ENCODE measurements at regions not wholly inside any gene's neighbourhood (a gene's known extent, or its start where the extent isn't known, plus 50 kb on each side); places are given as distances from the start of the nearest gene placed in this dataset.

DNA sequence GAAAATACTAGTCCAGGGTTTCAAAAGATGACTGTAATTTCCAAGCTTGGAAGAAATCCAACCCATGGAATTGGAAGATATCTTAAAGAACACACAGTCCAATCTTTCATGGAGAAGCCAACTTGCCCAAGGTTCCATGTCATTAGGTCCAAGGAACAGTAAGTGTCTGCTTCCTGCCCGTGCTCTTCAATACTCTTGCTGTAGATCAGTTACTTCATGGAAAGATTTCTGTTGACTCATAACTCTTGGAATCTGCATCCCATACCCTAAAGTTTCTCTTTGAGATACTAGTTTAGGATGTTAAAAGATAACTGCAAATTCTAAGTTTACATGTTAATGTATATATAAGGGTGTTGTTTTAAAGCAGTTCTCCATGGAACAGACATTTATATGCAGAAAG lies 127.9 kb upstream of the SLC13A1 start:
- ATAC-seq (no peak), FAIRE-seq (no peak), DNase-seq (ENCODE audit: low read depth, low spot score) (no peak)
- ChIA-PET POLR2A (interaction anchor here (0.7 kb wide), 1 partner anchor 232 kb away, joined by 3 read pairs; no protein-coding TSS in a partner anchor), RAD21 (ENCODE audit: unreplicated experiment) (no interaction called here), SMC1A (ENCODE audit: uncharacterized antibody, unreplicated experiment) (interaction anchor here (1.2 kb wide), 1 partner anchor 9 kb away, joined by 3 read pairs; no protein-coding TSS in a partner anchor), CTCF (interaction anchor here (1.5 kb wide), 1 partner anchor 39 kb away, joined by 6 read pairs; no protein-coding TSS in a partner anchor)
- in situ Hi-C loops (cut with MboI), result no loop called here
- no peak overlapping the region for H3K9ac ChIP-seq (ENCODE audit: control insufficient read depth, insufficient read depth, low read length)
- no peaks in the 10 kb centered on the region for H4K20me1 ChIP-seq (ENCODE audit: control insufficient read depth, insufficient read depth)
- H3K36me3 ChIP-seq (ENCODE audit: control insufficient read depth in 2 of 2, insufficient read depth in 2 of 2, low read length in 1 of 2), result no peaks in the 10 kb centered on the region
- 0% methylated on average over 1 of the region's 1 CpG for WGBS (ENCODE audit: insufficient coverage, insufficient replicate concordance, low lambda C conversion rate, missing lambda C conversion rate)
- TF ChIP-seq, protein P1, sequence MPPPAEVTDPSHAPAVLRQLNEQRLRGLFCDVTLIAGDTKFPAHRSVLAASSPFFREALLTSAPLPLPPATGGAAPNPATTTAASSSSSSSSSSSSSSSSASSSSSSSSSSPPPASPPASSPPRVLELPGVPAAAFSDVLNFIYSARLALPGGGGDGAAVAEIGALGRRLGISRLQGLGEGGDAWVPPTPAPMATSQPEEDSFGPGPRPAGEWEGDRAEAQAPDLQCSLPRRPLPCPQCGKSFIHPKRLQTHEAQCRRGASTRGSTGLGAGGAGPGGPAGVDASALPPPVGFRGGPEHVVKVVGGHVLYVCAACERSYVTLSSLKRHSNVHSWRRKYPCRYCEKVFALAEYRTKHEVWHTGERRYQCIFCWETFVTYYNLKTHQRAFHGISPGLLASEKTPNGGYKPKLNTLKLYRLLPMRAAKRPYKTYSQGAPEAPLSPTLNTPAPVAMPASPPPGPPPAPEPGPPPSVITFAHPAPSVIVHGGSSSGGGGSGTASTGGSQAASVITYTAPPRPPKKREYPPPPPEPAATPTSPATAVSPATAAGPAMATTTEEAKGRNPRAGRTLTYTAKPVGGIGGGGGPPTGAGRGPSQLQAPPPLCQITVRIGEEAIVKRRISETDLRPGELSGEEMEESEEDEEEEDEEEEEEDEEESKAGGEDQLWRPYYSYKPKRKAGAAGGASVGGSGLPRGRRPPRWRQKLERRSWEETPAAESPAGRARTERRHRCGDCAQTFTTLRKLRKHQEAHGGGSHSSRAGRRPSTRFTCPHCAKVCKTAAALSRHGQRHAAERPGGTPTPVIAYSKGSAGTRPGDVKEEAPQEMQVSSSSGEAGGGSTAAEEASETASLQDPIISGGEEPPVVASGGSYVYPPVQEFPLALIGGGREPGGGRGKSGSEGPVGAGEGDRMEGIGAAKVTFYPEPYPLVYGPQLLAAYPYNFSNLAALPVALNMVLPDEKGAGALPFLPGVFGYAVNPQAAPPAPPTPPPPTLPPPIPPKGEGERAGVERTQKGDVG (CRISPR knock-in tag; IDR thresholded peaks at IDR 0.05), result no peak
- TF ChIP-seq, protein P2, sequence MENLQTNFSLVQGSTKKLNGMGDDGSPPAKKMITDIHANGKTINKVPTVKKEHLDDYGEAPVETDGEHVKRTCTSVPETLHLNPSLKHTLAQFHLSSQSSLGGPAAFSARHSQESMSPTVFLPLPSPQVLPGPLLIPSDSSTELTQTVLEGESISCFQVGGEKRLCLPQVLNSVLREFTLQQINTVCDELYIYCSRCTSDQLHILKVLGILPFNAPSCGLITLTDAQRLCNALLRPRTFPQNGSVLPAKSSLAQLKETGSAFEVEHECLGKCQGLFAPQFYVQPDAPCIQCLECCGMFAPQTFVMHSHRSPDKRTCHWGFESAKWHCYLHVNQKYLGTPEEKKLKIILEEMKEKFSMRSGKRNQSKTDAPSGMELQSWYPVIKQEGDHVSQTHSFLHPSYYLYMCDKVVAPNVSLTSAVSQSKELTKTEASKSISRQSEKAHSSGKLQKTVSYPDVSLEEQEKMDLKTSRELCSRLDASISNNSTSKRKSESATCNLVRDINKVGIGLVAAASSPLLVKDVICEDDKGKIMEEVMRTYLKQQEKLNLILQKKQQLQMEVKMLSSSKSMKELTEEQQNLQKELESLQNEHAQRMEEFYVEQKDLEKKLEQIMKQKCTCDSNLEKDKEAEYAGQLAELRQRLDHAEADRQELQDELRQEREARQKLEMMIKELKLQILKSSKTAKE (IDR thresholded peaks at IDR 0.05; ENCODE audit: low read depth, poor library complexity, severe bottlenecking), result no peak
- TF ChIP-seq HDAC6 (IDR thresholded peaks at IDR 0.05; ENCODE audit: unreplicated experiment), result no peak
- TF ChIP-seq SUZ12 (IDR thresholded peaks at IDR 0.05; ENCODE audit: unreplicated experiment), result no peak
- no peak for TF ChIP-seq ELK1 (IDR thresholded peaks at IDR 0.05; ENCODE audit: low read depth, low read length)
- TF ChIP-seq NR2F1 (conservative IDR thresholded peaks at IDR 0.05), result no peak
- TF ChIP-seq NBN (IDR thresholded peaks at IDR 0.05), result no peak
- no peak for TF ChIP-seq JUND (IDR thresholded peaks at IDR 0.05; ENCODE audit: low read depth, low read length)
- TF ChIP-seq, protein P3, sequence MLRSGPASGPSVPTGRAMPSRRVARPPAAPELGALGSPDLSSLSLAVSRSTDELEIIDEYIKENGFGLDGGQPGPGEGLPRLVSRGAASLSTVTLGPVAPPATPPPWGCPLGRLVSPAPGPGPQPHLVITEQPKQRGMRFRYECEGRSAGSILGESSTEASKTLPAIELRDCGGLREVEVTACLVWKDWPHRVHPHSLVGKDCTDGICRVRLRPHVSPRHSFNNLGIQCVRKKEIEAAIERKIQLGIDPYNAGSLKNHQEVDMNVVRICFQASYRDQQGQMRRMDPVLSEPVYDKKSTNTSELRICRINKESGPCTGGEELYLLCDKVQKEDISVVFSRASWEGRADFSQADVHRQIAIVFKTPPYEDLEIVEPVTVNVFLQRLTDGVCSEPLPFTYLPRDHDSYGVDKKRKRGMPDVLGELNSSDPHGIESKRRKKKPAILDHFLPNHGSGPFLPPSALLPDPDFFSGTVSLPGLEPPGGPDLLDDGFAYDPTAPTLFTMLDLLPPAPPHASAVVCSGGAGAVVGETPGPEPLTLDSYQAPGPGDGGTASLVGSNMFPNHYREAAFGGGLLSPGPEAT (IDR thresholded peaks at IDR 0.05; ENCODE audit: low read depth), result no peak
- no peak for TF ChIP-seq GATAD2B (conservative IDR thresholded peaks at IDR 0.05; ENCODE audit: low read depth)
- TF ChIP-seq, protein P4, sequence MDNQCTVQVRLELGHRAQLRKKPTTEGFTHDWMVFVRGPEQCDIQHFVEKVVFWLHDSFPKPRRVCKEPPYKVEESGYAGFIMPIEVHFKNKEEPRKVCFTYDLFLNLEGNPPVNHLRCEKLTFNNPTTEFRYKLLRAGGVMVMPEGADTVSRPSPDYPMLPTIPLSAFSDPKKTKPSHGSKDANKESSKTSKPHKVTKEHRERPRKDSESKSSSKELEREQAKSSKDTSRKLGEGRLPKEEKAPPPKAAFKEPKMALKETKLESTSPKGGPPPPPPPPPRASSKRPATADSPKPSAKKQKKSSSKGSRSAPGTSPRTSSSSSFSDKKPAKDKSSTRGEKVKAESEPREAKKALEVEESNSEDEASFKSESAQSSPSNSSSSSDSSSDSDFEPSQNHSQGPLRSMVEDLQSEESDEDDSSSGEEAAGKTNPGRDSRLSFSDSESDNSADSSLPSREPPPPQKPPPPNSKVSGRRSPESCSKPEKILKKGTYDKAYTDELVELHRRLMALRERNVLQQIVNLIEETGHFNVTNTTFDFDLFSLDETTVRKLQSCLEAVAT (IDR thresholded peaks at IDR 0.05), result no peak
- no peak for TF ChIP-seq SMAD5 (IDR thresholded peaks at IDR 0.05; ENCODE audit: low read depth)
- H3K79me2 ChIP-seq (ENCODE audit: control insufficient read depth, insufficient read depth, low read length), result no peaks in the 10 kb centered on the region
- no peaks in the 10 kb centered on the region for H3K9me3 ChIP-seq (replicated peaks; ENCODE audit: control insufficient read depth, insufficient read depth, low read length)
- H3K4me1 ChIP-seq (ENCODE audit: control insufficient read depth, insufficient read depth, low read length), result no peaks in the 10 kb centered on the region
- no peak overlapping the region for H3K4me3 ChIP-seq
- H3K27me3 ChIP-seq (replicated peaks in 1 of 2; ENCODE audit: control insufficient read depth in 2 of 2, insufficient read depth in 2 of 2, low read length in 1 of 2), result no peaks in the 10 kb centered on the region
- H3K4me2 ChIP-seq (ENCODE audit: control insufficient read depth, insufficient read depth), result no peak overlapping the region
- no peak overlapping the region for H2AFZ ChIP-seq (ENCODE audit: control insufficient read depth, low read depth, low read length)
- intact Hi-C loops (cut with micrococcal nuclease; ENCODE audit: unreplicated experiment), result no loop called here
- BruUV-seq (replicated peaks), result no TSS peak
- no peak overlapping the region for H3K27ac ChIP-seq (ENCODE audit: control insufficient read depth, insufficient read depth)
